ENCODE measurements at regions not wholly inside any gene's neighbourhood (a gene's known extent, or its start where the extent isn't known, plus 50 kb on each side); places are given as distances from the start of the nearest gene placed in this dataset.

GRCh38 chr6:125393449-125393858, 91.7 kb upstream of the HDDC2 start:
- TF ChIP-seq MAX (CRISPR knock-in tag; IDR thresholded peaks at IDR 0.05) (no peak), CTCF (IDR thresholded peaks at IDR 0.05) (no peak), IRF2 (CRISPR knock-in tag; IDR thresholded peaks at IDR 0.05; ENCODE audit: borderline replicate concordance, low read depth) (no peak), TP53 (CRISPR knock-in tag; IDR thresholded peaks at IDR 0.05) (no peak), USF2 (CRISPR knock-in tag; IDR thresholded peaks at IDR 0.05) (no peak), ZBTB21 (CRISPR knock-in tag; IDR thresholded peaks at IDR 0.05; ENCODE audit: borderline replicate concordance) (no peak), NFATC4 (CRISPR knock-in tag; IDR thresholded peaks at IDR 0.05) (no peak), PREB (CRISPR knock-in tag; IDR thresholded peaks at IDR 0.05; ENCODE audit: borderline replicate concordance) (no peak), CREM (CRISPR knock-in tag; IDR thresholded peaks at IDR 0.05) (no peak), TEAD1 (CRISPR knock-in tag; IDR thresholded peaks at IDR 0.05) (no peak), ZSCAN18 (CRISPR knock-in tag; IDR thresholded peaks at IDR 0.05) (no peak), NR3C1 (CRISPR knock-in tag; conservative IDR thresholded peaks at IDR 0.05; ENCODE audit: low read depth) (no peak), FOXP4 (CRISPR knock-in tag; IDR thresholded peaks at IDR 0.05) (no peak), ZNF263 (CRISPR knock-in tag; IDR thresholded peaks at IDR 0.05; ENCODE audit: low read depth) (no peak)

Data from WTC11 (cell line).